Osteoblast (primary cell): ENCODE measurements at regions not wholly inside any gene's neighbourhood (a gene's known extent, or its start where the extent isn't known, plus 50 kb on each side); places are given as distances from the start of the nearest gene placed in this dataset.

Experiments
- DNase-seq: peaks from one replicate; pipeline ENCODE4 v3.0.0; 2011; ENCODE audit warnings: low spot score, mixed read lengths; ENCODE audit not compliant: insufficient read length; ENCODE audit errors: missing footprints
- H2AFZ ChIP-seq: 2 replicates; pipeline ENCODE4 v1.6.0; 2011; ENCODE audit warnings: mild to moderate bottlenecking, low read length
- H3K27ac ChIP-seq: 2 replicates; pipeline ENCODE4 v1.5.1; 2011; ENCODE audit warnings: mild to moderate bottlenecking, low read depth, low read length, moderate library complexity
- H3K27me3 ChIP-seq: 2 replicates; pipeline ENCODE4 v1.6.0; 2012; ENCODE audit warnings: mild to moderate bottlenecking, control low read depth, inconsistent platforms, low read length, moderate library complexity; ENCODE audit not compliant: insufficient read depth
- H3K36me3 ChIP-seq: 2 replicates; pipeline ENCODE4 v1.5.1; 2011; ENCODE audit warnings: mild to moderate bottlenecking, low read length, control low read depth, moderate library complexity; ENCODE audit not compliant: insufficient read depth
- H3K4me1 ChIP-seq: 2 replicates; pipeline ENCODE4 v1.5.1; 2011; ENCODE audit warnings: mild to moderate bottlenecking, low read length, control low read depth, moderate library complexity; ENCODE audit not compliant: insufficient read depth
- H3K4me2 ChIP-seq: 2 replicates; pipeline ENCODE4 v1.6.0; 2011; ENCODE audit warnings: mild to moderate bottlenecking, low read length; ENCODE audit not compliant: insufficient read depth
- H3K4me3 ChIP-seq: fragments of 200-600 bp; sonication (generic); 3 replicates; pipeline ENCODE4 v1.5.1; 2012; ENCODE audit warnings: mild to moderate bottlenecking, low read length, inconsistent platforms; ENCODE audit not compliant: insufficient read depth
- H3K79me2 ChIP-seq: 2 replicates; pipeline ENCODE4 v1.6.0; 2012; ENCODE audit warnings: mild to moderate bottlenecking, low read length, control low read depth, inconsistent platforms; ENCODE audit not compliant: insufficient read depth
- H3K9me3 ChIP-seq: 2 replicates; pipeline ENCODE4 v1.5.1; 2011; ENCODE audit warnings: low read depth, low read length, control low read depth
- H4K20me1 ChIP-seq: 2 replicates; pipeline ENCODE4 v1.6.0; 2012; ENCODE audit warnings: mild to moderate bottlenecking, low read length, control low read depth; ENCODE audit not compliant: insufficient read depth
- CTCF ChIP-seq: IDR thresholded peaks from 2 replicates; pipeline ENCODE4 v1.5.1; 2011; ENCODE audit warnings: mild to moderate bottlenecking, low read depth, low read length, moderate library complexity; ENCODE audit errors: extremely low read depth

GRCh38 chr4:18381186-18381585 lies 359.6 kb upstream of the LCORL start:
- Histone ChIP-seq H2AFZ (no peak overlapping the region), H3K27ac (no peak overlapping the region), H3K4me2 (no peak overlapping the region), H4K20me1 (no peaks in the 10 kb centered on the region), H3K4me1 (no peaks in the 10 kb centered on the region), H3K79me2 (no peaks in the 10 kb centered on the region), H3K36me3 (no peaks in the 10 kb centered on the region), H3K9me3 (no peaks in the 10 kb centered on the region), H3K4me3 (no peak overlapping the region), H3K27me3 (no peaks in the 10 kb centered on the region)
- TF ChIP-seq CTCF, result no peak
- no peak for DNase-seq

DNA sequence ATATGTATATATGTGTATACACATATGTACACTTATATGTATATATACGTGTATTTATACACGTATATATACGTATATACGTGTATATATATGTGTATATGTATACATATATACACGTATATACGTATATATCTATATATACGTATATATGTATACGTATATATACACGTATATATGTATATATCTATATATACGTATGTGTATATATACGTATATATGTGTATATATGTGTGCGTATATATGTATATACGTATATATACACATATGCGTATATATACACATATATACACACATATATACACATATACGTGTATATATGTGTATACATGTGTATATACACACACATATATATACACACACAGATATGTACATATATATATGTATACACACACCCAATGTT lies 348.0 kb upstream of the LCORL start:
- no peak overlapping the region for H3K4me2 ChIP-seq
- DNase-seq, result no peak
- no peak overlapping the region for H3K27ac ChIP-seq
- no peaks in the 10 kb centered on the region for H3K27me3 ChIP-seq
- H3K4me1 ChIP-seq, result no peaks in the 10 kb centered on the region
- H3K4me3 ChIP-seq, result no peak overlapping the region
- no peaks in the 10 kb centered on the region for H3K36me3 ChIP-seq
- no peak for TF ChIP-seq CTCF
- H3K9me3 ChIP-seq, result no peaks in the 10 kb centered on the region
- H3K79me2 ChIP-seq, result no peaks in the 10 kb centered on the region
- no peak overlapping the region for H2AFZ ChIP-seq
- H4K20me1 ChIP-seq, result no peaks in the 10 kb centered on the region

DNA sequence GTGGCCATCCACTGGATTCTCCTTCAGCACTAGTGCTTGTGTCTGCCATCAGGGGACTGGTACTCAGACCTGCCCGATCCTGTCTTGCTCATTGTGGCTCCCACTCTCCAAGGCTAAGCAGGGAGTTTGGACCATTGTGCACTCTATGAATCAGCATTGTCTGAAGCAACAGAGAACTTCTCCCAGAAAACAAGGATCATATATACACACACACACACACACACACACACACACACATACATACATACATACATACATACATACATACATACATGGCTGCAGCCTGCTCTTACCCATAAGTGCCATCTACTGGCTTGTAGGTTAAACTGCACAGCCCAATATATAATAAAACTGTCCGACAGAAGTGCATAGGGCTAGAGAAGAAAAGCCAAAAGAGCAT lies 345.3 kb upstream of the LCORL start:
- DNase-seq, result no peak
- Histone ChIP-seq H3K27me3 (no peaks in the 10 kb centered on the region), H3K4me2 (no peak overlapping the region), H3K9me3 (no peaks in the 10 kb centered on the region), H3K4me1 (no peaks in the 10 kb centered on the region), H4K20me1 (no peaks in the 10 kb centered on the region), H3K79me2 (no peaks in the 10 kb centered on the region), H3K27ac (no peak overlapping the region), H3K36me3 (no peaks in the 10 kb centered on the region), H3K4me3 (no peak overlapping the region), H2AFZ (no peak overlapping the region)
- peak; percentile 48 for TF ChIP-seq CTCF

- Histone ChIP-seq H3K4me1 (no peaks in the 10 kb centered on the region), H3K4me3 (no peak overlapping the region)
- no peak for DNase-seq
Measured at GRCh38 chr4:18366136-18366535, 344.6 kb upstream of the LCORL start.

More at GRCh38 chr4:18366136-18366535, 344.6 kb upstream of the LCORL start:
- Histone ChIP-seq H2AFZ (no peak overlapping the region), H4K20me1 (no peaks in the 10 kb centered on the region), H3K79me2 (no peaks in the 10 kb centered on the region), H3K27me3 (no peaks in the 10 kb centered on the region), H3K36me3 (no peaks in the 10 kb centered on the region), H3K9me3 (no peaks in the 10 kb centered on the region), H3K4me2 (no peak overlapping the region), H3K27ac (no peak overlapping the region)
- TF ChIP-seq CTCF, result no peak
